Mammary epithelial cell (primary cell): ENCODE measurements at regions not wholly inside any gene's neighbourhood (a gene's known extent, or its start where the extent isn't known, plus 50 kb on each side); places are given as distances from the start of the nearest gene placed in this dataset.

ENCODE experiments used
- CTCF ChIP-seq, 2 donors: IDR thresholded peaks in 1 of 2; conservative IDR thresholded peaks in 1 of 2; 2 replicates each; pipeline ENCODE4 v1.5.1; 2011 to 2012; ENCODE audit warnings: inconsistent platforms in 2 of 2, low read length in 2 of 2, mild to moderate bottlenecking in 2 of 2, control low read depth in 1 of 2, low read depth in 1 of 2; ENCODE audit not compliant: insufficient read depth in 1 of 2; ENCODE audit errors: extremely low read depth in 1 of 2
- EZH2 ChIP-seq: IDR thresholded peaks from 2 replicates; pipeline ENCODE4 v1.6.1; 2012; ENCODE audit warnings: low read length, inconsistent platforms, borderline replicate concordance

- TF ChIP-seq CTCF (conservative IDR thresholded peaks at IDR 0.05 in 1 of 2, IDR thresholded peaks at IDR 0.05 in 1 of 2; ENCODE audit: extremely low read depth in 1 of 2, insufficient read depth in 1 of 2, low read depth in 1 of 2, low read length in 2 of 2) (no peak), EZH2 (no peak)
These were observed 163.0 kb upstream of the PPP2R2D start for GRCh38 chr10:131737543-131738395.
